GM18520 (cell line): ENCODE measurements at regions not wholly inside any gene's neighbourhood (a gene's known extent, or its start where the extent isn't known, plus 50 kb on each side); places are given as distances from the start of the nearest gene placed in this dataset.
"Not testable (repeated sequence)": the region's sequence is repeated elsewhere in the genome, so short reads cannot be mapped to it uniquely, and the experiment has no call there.

ENCODE experiments used
- ATAC-seq: cut with Tn5 transposase; IDR thresholded peaks from one replicate; pipeline ENCODE4 v1.9.1; 2021; ENCODE audit not compliant: unreplicated experiment

DNA sequence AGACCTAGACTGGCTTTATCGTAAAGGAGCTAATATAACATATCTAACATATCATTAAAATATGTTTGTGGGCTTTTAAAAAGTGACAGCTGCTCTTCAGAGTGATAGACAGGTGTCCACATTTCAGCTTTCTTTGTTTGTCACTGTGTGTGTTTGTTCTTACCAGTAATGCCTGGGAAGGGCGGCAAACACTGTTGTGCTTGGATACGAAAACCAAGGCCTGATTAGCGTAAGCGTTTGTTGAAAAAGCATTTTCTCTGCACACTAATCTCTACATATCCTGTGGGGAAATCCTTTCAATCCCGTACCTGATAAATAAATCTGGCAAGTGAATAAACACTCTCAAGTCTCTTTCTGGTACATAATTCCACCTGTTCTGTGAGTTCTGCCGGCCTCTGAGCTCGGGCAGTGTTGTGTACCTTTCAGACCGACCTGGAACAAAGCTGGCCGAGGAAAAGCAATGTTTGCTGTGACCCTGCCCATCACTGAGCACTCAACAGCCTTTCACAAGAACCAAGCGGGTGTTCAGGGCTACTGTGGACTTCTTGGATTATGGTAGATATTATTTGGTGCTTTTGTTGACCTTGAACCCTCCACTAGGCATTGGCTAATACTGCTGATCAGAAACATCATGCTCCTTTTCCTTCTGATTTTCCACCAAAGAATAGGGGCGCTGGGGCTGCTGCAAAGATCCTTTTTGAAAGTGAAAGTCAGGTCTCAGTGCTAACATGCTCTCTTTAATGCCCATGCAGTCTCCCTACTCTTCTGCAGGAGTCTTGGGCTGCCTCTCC, 100.4 kb downstream of the CD83 start:
- ATAC-seq, result no peak

DNA sequence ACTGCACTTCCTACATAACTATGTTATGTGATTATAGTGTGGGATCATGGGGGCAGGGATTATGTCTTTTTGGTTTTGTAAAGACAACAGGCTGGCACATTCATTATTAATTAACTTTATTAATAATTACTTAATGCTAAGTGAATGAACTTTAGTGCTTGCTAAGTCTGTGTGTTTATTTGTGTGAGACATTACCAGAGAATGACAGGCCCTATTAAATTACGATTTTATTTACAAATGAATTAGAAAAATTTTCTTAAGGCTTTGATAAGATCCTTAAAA, 100.9 kb downstream of the CD83 start:
- no peak for ATAC-seq

DNA sequence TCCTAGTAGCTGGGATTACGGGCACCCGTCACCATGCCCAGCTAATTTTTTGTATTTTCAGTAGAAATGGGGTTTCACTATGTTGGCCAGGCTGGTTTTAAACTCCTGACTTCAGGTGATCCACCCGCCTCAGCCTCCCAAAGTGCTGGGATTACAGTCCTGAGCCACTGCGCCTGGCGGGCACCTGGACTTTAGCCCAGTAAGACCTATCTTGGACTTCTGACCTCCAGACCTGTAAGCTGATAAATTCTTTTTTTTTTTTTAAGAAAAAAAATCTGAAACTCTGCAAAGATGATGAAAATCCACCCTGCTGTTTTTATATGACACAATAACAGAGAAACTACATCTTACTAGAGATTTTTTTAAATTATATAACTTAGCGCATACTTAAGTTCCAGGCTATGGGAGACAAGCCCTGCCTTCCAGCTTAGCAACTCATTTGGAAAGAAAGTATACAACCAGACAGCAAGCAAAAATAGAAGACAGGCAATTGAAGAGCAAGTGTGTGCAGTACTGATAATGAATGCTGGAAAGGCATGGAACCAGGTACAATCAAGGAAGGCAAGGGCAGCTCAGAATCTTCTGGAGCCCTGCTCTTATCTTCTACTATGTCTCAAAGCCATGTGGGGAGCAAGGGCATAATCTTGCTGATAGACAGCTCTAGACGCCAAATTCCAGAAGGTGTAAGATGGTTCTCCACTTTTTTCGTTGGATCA, 104.2 kb downstream of the CD83 start:
- ATAC-seq, result no peak

DNA sequence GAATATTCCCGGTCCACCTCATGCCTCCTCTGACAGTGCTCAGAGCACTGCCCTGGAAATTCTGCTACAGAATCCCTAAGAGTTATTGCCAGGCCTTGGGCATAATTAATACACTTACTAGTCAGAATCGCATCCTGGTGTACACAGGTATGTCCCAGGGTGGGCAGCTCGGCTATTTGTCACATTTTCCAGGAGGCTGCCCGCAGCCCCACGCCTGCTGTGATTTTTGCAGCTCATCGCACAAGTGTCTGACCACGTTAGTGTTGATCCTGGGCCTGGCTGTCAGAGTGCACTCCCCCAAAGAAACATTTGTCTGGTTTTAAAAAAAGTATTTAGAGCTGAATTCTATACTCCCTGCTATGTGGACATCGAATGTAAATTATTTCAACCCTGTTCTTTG, 105.4 kb downstream of the CD83 start:
- no peak for ATAC-seq

DNA sequence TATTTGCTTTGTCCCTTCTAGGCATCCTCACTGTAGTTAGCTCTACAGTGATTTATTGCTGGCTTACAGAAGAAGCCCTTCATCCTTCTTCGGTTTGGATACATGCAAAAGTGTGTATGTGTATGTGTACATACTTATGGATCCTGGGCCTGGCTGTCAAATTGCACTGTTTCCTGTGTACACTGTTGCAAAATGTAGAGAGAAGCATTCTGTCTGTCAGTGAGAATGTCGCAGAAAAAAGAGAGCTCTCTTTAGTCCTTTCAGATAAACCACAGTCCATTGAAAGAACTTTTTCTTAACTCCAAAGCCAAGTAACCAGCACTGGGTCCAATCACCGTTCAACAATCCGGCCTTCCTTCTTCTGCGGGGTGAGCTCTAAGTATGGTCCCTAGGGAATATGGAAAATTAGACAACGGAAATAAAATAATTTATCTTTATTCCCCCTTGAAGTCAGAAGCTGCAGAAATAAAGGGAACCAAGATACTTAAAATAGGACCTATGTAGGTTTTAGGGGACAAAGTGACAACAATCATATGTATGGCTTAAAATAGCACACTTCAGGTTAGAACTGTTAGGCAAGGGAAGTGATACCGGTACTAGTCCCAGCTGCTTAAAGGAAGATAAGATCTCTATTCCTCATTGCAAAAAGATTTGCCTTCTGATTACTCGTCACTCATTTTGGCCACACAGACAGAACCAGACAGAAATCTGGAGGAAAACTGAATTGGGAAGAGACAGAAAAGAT, 107.0 kb downstream of the CD83 start:
- ATAC-seq, result no peak

DNA sequence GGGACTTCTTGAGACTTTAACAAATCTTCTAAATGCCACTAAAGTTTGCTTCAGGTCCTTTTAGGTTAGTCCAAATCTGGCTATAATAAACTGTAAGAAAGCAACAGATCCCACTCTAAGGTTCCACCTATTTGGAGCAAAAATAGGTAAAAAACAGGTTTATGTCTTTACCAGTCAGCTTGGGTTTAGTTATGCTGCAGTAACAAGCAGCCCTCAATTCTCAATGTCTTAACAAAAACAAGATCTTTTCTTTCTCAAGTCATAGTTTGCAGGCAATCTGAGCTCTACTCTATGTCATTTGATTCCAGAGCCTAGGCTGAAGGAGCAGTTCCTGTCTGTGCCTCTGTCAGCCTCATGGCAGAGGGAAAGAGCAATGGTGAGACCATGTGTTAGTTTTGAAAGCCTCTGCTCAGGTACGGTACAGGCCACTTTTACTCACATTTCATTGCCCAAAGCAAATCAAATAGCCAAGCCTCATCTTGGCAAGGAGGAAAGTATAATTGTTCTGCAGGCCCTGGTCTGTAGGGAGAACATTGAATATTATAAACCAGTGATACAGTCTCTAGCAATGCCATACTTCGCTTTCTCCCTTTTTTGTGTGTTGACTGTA, 108.6 kb downstream of the CD83 start:
- ATAC-seq, result no peak

DNA sequence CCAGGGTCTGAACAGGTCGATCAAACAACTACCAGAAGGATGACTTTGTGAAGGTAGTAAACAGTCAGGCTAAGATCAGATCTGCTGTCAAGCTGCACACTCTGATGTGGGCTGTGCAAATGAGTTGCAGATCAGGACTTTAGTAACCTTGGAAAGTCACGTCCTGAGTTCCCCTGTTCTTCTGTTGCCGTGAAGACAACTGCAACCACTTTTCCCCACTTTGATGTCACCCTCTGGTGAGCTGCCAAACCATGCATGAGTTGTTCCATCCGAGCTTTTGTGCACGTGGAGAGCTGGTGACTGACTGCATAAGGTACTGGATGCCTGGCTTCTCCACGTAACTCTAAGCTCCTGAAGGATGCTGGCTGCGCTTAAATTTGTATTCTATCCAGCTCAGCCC, 111.0 kb downstream of the CD83 start:
- ATAC-seq, result no peak

DNA sequence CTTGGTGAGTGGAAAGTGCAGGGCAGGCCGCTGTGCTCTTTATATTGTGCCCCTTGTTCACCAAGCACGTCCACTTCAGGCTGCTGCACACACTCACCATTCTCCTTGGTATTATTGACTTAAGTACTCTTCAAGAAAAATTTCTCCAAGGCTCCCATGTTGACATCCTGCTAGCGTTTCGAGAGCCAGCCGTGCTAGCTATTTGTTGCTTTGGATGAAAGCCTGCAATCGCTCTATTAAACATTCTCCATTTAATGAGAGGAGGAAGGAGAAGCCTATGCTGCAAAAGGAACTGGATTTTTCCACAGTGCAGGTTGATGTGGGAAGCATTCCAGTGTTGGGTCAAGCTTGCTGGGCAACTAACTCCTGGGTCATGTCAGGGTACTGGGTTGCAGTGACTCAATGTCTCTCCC, 113.5 kb downstream of the CD83 start:
- no peak for ATAC-seq

DNA sequence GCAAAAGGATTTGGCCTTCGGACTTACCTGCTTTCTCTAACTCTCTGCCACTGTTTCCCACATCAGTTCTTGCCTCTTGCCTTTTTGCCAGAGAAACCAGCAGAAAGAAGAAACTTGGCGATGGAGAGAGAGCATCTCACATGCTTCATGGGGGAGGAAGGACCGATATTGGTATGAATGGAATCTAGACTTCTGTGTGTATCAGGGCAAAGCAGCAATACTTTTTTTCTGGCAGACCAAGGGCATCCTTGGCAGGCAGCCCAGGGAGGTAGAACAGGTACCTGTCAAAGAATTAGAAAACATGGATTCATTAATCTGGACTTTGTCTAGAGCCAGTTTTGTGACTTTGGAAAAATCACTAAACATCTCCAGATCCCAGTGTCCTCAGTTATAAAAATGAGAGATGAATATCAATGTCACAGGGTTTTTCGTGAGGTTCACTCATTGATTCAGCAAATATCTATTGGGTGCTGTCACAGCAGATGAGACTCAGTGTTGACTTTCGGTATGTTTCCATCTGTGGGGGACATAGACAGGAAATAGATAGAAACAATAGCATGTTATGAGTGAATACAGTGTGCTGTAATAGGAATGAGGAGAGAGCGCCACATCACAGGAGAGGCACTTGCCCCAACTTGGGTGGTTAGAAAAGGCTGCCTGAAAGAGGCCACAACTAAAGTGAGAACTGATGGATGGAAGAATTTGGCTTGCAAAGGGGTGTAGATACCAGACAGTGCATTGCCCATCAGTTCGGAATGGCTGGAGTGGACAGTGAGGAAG, 114.1 kb downstream of the CD83 start:
- no peak for ATAC-seq

DNA sequence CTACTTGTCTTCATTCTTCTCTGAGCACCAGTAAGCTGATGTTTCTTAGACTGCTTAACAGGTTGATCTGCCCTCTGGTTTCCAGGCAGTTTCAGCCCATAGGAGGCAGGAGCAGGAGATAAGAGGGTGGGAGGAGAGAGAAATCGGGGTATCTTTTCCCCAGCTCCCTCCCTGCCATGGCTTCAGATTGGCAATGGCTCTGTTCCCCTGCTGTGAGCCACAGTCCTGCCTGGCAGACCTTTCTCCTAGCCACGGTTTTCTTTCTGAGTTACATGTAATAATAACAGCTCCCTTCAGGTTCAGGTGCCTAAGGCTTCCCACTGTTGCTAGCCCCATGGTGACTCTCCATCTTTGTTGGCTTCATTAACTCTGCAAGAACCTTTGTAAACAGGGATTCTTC, 115.3 kb downstream of the CD83 start:
- ATAC-seq, result no peak

DNA sequence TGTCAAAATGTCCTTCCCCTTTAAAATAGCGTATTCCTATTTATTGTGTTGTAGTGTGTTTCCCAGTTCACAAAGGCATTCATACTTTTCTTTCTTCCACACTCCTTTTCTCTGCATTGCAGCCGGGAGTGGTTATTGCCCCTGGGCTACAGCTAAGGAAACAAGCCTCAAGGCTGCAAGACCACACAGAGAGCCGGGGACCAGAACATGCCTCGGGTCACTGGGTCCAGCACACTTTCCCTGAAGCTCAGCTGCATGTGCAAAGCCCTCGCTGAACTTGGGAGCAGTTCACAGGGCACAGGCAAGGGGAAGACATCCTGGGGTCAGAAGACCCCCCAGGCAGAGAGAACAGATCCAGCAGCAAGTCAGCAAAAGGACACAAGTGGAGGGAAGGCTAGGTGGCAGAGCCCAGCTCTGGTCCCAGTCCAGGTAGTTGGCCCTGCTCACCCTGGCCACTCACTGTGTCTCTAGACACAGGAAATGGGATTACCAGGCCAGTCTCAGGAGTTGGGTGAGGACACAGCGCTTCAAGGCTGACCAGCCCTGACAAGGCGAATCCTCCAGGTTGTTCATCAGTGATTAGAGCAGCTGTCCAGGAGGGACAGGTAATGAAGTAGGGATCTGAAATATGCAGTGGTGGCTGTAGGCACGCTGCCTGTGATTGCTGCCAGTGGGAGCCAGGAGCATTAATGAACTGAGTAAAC, 118.2 kb downstream of the CD83 start:
- ATAC-seq, result no peak

DNA sequence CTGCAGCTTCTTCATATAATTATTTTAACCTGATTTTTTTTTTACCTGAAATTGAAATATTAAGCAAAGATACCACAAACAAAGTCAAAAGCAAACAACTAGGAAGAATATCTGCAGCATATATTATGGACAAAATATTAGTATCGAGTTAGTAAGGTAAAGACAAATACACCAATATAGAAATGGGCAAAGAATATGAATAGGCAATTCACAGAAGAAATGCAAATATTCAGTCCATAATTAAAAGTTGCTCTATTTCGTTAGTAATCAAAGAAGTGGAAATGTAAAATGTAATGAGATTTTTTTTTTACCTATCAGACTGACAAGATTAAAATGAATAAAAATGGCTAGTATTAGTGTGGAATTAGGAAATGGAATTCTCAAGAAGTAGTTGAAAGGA, 121.5 kb downstream of the CD83 start:
- ATAC-seq, result no peak

DNA sequence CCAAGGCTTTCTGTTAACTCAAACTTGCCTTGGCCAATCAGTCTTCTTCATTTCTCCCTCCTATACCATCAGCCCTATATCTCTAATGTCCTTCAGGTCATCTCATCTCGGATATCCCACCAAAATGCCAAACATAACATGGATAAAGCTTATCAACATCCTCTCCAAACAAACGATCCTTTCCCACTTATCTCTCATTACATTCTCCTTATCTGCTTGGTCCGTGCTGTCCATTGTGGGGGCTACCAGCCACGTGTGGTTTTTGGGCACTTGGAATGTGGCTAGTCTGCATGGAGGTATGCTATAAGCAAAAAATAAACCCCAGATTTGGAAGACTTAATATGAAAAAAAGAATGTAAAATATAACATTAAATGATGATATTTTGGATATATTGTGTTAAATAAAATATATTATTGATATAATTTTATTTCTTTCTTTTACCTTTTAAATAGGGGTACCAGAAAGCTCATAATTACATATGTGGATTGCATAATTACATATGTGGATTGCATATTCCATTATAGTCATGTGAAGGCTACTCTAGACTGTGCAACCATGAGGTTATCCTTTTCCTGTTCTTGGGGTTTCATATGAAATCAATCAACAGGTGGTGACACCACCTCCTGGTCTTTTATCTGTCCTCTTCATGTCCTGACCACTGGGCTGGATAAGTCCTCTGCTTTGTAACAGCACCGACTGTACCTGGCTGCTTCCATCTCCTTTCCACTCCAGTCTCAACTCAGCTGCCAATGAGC, 123.0 kb downstream of the CD83 start:
- ATAC-seq, result no peak

DNA sequence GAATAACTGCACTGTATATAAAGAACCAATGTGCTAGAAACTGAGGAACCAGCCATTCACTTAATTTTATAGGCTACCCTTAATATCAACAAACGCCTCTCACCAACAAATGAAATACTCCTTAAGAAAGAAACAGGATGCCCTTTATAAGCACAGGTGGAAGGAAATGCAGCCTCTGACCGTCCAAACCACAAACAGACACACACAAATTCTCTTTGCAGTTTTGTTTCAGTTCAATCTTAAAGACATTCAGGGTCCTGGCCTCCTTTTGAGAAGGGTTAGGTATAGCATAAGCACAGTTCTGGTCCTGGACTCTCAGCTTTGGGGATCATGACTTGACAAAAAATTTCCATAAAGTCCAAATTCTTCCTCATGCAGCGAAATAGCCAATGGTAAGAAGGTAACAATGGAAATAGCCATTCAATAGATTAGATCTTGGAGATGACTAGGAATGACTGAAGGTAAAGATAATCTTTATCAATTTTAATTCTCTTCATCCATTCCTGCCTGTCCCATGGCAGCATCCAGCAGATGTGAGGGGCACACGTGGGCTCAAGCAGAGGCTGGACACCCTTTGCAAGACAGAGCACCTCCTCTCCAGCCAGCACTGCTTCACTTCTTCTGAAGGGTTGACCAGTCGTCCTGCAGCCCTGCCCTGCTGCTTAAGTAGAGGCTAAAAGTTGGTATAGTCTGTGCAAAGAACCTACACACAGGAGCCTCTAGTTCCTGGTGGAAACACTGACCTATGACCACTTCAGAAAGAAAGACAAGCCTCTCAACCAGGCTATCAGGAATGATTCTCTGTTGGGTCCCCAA, 123.9 kb downstream of the CD83 start:
- ATAC-seq, result no peak

DNA sequence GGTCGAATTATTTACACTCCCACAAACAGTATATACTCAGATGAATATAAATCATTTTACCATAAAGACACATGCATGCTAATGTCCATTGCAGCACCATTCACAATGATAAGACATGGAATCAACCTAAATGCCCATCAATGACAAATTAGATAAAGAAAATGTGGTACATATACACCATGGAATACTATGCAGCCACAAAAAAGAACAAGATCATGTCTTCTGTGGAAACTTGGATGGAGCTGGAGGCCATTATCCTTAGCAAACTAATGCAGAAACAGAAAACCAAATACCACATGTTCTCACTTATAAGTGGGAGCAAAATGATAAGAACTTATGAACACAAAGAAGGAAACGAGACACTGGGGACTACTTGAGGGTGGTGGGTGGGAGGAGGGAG, 125.3 kb downstream of the CD83 start:
- ATAC-seq, result not testable (repeated sequence)

DNA sequence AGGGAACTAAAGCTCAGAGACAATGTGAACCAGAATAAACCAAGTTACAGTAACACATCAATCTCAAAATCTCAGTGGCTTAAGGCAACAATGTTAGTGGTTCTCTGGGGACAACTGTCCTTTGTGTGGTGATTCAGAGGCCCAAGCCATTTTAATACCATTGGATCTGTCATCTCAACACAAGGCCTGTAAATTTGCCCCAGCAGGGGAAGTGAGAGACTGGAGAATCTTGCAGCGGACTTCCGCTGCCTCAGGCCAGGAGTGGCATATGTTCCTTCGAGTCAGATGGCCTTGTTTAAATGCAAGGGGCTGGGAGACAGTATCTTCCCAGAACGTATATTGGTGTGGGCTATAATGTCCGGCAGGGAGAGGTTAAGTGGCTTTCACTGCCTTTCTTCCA, 126.0 kb downstream of the CD83 start:
- ATAC-seq, result no peak

DNA sequence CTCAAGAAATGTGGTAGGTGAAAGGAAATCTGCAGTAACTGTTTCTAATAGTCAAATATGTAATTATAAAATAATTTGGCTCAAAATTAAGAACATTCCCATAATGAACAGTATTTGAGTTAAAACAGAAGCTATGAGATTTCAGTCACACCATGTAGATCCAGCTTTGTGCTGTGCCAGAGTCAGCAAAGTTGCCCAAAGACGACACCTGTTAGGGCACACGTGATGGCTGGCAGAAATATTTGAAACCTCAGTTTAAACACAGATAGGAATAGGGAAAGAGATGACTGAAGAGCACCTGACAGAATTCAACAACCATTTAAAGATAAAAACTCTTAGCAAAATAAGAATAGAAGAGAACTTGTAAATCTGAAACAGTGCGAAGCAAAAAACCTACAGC, 129.3 kb downstream of the CD83 start:
- ATAC-seq, result no peak

DNA sequence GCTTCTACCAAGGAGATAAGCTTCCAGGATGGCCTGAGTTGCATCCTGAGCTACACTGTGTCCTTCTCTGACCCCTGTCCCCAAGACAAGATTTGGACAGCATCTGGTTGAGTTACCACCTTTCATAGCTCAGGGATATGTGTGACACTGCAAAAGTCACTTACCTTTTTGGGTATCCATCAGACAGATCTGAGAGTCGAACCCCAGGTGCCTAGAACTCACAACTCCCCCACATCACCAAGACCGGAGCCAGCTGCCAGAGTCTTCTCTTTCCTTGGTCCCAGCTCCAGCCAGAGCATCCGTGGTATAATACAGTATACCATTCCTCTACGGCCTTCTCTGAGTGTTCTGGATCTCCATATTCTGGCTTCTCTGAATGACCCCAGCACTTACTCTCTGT, 133.0 kb downstream of the CD83 start:
- no peak for ATAC-seq
